ENCODE measurements at regions not wholly inside any gene's neighbourhood (a gene's known extent, or its start where the extent isn't known, plus 50 kb on each side); places are given as distances from the start of the nearest gene placed in this dataset.

- FAIRE-seq (no peak), ATAC-seq (peak; percentile 77), DNase-seq (ENCODE audit: extremely low read depth in 1 of 4, low spot score in 3 of 4) (peak in 3 of 4 experiments; percentile 47 to 63 (median 57))
- Histone ChIP-seq H3K36me3 (ENCODE audit: control insufficient read depth, insufficient read depth, low read length) (no peaks in the 10 kb centered on the region), H3K4me2 (ENCODE audit: insufficient read depth, low read length) (no peak overlapping the region), H3K9ac (ENCODE audit: insufficient read depth in 1 of 2, low read depth in 2 of 2, low read length in 2 of 2) (no peak overlapping the region), H3K9me3 (replicated peaks; ENCODE audit: control insufficient read depth, insufficient read depth, low read depth, low read length) (no peaks in the 10 kb centered on the region), H3K4me3 (no peak overlapping the region), H3K9me1 (ENCODE audit: control insufficient read depth, insufficient read depth, low read length) (peaks cover 10% of the 10 kb centered on the region), H4K20me1 (replicated peaks; ENCODE audit: control insufficient read depth, insufficient read depth, low read length) (peaks cover 11% of the 10 kb centered on the region), H2AFZ (ENCODE audit: low read depth, low read length) (no peak overlapping the region), H3K79me2 (ENCODE audit: control insufficient read depth, insufficient read depth, low read length) (no peaks in the 10 kb centered on the region), H3K4me1 (replicated peaks in 1 of 2; ENCODE audit: control insufficient read depth in 2 of 2, insufficient read depth in 2 of 2, low read length in 2 of 2) (no peaks in the 10 kb centered on the region), H3K27ac (ENCODE audit: extremely low read depth, low read depth, low read length) (no peak overlapping the region), H3K27me3 (ENCODE audit: control insufficient read depth in 2 of 2, insufficient read depth in 2 of 2, low read length in 2 of 2) (peaks cover 21 to 51% of the 10 kb centered on the region in 2 experiments; a peak in 4 of 5 replicates)
- whole genome bisulfite sequencing (ENCODE audit: insufficient coverage, low coverage, missing lambda C conversion rate) = 0% methylated on average over 4 of the region's 4 CpGs
- in situ Hi-C loops (cut with MboI) (no loop called here), intact Hi-C loops (cut with micrococcal nuclease) (no loop called here)
- BruUV-seq (replicated peaks) = no TSS peak
- POLR2A ChIA-PET = interaction anchor here (0.7 to 1.5 kb wide), 3 partner anchors 18 to 173 kb away, joined by 3 to 7 read pairs (median 4); no protein-coding TSS in a partner anchor
- CTCF ChIA-PET (ENCODE audit: low intra/inter-chr PET ratio) = interaction anchor here (0.9 kb wide), 1 partner anchor 19 kb away, joined by 3 read pairs; no protein-coding TSS in a partner anchor
- TF ChIP-seq CREM (IDR thresholded peaks at IDR 0.05; ENCODE audit: low read depth) (0 out of 2 replicates have a peak, but pooled peaks have one; percentile 14), IFI16 (CRISPR knock-in tag; IDR thresholded peaks at IDR 0.05) (no peak), NRF1 (conservative IDR thresholded peaks at IDR 0.05 in 1 of 2, IDR thresholded peaks at IDR 0.05 in 1 of 2) (0 out of 4 replicates have a peak, but pooled peaks of 1 of the 2 experiments have one; percentile 11), RAD21 (CRISPR knock-in tag; conservative IDR thresholded peaks at IDR 0.05 in 1 of 2, IDR thresholded peaks at IDR 0.05 in 1 of 2) (peak in 1 of 2 experiments; percentile 49; a peak in 2 of 4 replicates), BRF1 (IDR thresholded peaks at IDR 0.05; ENCODE audit: borderline replicate concordance, extremely low read depth, insufficient read length) (no peak), RB1 (IDR thresholded peaks at IDR 0.05; ENCODE audit: low read depth) (0 out of 2 replicates have a peak, but pooled peaks have one; percentile 12), MECOM (CRISPR knock-in tag; IDR thresholded peaks at IDR 0.05) (no peak), ZBTB33 (CRISPR knock-in tag; IDR thresholded peaks at IDR 0.05) (no peak), KDM4B (IDR thresholded peaks at IDR 0.05; ENCODE audit: borderline replicate concordance in 2 of 2, low read depth in 1 of 2) (no peak), TCF3 (CRISPR knock-in tag; IDR thresholded peaks at IDR 0.05) (no peak), DPF2 (IDR thresholded peaks at IDR 0.05) (no peak), ZBTB11 (CRISPR knock-in tag; IDR thresholded peaks at IDR 0.05) (0 out of 6 replicates have a peak, but pooled peaks of 1 of the 3 experiments have one; percentile 8), EWSR1 (IDR thresholded peaks at IDR 0.05; ENCODE audit: borderline replicate concordance, low read depth, partially characterized antibody) (no peak), MYC (IDR thresholded peaks at IDR 0.05; ENCODE audit: low read depth, low read length) (no peak), MYC (CRISPR knock-in tag; IDR thresholded peaks at IDR 0.05; ENCODE audit: borderline replicate concordance, low read depth) (0 out of 2 replicates have a peak, but pooled peaks have one; percentile 15), MAFK (IDR thresholded peaks at IDR 0.05; ENCODE audit: low read length) (no peak), BHLHE40 (IDR thresholded peaks at IDR 0.05; ENCODE audit: low read length) (0 out of 2 replicates have a peak, but pooled peaks have one; percentile 3)
These were observed 104.8 kb downstream of the ZNF280B start for GRCh38 chr22:22403771-22404170.
